HL-60 (cell line): ENCODE measurements at regions not wholly inside any gene's neighbourhood (a gene's known extent, or its start where the extent isn't known, plus 50 kb on each side); places are given as distances from the start of the nearest gene placed in this dataset.

Source experiments
- GABPA ChIP-seq: IDR thresholded peaks from 2 replicates; pipeline ENCODE4 v1.6.1; 2012; ENCODE audit warnings: low read depth
- POLR2AphosphoS5 ChIP-seq: IDR thresholded peaks from 2 replicates; pipeline ENCODE4 v1.6.1; 2012; ENCODE audit warnings: low read depth
- TF ChIP-seq, protein P1 (sequence below): IDR thresholded peaks from one replicate; pipeline ENCODE4 v1.5.1; 2011; ENCODE audit warnings: low read length, control low read depth, inconsistent platforms; ENCODE audit not compliant: insufficient read depth
- TF ChIP-seq, protein P2 (sequence below): IDR thresholded peaks from 2 replicates; pipeline ENCODE4 v1.6.1; 2012; ENCODE audit warnings: low read depth; ENCODE audit not compliant: insufficient replicate concordance

DNA sequence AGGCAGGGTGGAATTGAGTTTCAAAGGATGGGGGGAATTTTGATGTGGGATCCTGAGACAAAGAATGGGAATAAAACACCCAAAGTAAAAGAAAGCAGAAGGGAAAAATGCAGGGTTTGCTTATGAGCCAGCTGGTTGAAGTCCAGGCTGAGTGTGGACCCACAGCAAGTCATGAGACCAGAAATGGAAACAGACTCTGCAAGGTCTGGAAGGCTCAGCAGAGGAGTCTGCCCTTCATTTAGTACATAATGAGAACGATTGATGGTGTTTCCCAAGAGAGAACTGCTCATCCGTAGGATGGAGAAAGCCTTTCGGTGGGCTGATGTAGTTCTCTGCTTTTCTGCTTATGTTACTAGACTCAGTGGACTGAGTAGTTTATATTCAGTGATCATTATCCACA is 259.1 kb downstream of the C4orf33 start:
- TF ChIP-seq, protein P1, sequence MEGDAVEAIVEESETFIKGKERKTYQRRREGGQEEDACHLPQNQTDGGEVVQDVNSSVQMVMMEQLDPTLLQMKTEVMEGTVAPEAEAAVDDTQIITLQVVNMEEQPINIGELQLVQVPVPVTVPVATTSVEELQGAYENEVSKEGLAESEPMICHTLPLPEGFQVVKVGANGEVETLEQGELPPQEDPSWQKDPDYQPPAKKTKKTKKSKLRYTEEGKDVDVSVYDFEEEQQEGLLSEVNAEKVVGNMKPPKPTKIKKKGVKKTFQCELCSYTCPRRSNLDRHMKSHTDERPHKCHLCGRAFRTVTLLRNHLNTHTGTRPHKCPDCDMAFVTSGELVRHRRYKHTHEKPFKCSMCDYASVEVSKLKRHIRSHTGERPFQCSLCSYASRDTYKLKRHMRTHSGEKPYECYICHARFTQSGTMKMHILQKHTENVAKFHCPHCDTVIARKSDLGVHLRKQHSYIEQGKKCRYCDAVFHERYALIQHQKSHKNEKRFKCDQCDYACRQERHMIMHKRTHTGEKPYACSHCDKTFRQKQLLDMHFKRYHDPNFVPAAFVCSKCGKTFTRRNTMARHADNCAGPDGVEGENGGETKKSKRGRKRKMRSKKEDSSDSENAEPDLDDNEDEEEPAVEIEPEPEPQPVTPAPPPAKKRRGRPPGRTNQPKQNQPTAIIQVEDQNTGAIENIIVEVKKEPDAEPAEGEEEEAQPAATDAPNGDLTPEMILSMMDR, result no peak
- TF ChIP-seq POLR2AphosphoS5, result no peak
- no peak for TF ChIP-seq GABPA
- TF ChIP-seq, protein P2, sequence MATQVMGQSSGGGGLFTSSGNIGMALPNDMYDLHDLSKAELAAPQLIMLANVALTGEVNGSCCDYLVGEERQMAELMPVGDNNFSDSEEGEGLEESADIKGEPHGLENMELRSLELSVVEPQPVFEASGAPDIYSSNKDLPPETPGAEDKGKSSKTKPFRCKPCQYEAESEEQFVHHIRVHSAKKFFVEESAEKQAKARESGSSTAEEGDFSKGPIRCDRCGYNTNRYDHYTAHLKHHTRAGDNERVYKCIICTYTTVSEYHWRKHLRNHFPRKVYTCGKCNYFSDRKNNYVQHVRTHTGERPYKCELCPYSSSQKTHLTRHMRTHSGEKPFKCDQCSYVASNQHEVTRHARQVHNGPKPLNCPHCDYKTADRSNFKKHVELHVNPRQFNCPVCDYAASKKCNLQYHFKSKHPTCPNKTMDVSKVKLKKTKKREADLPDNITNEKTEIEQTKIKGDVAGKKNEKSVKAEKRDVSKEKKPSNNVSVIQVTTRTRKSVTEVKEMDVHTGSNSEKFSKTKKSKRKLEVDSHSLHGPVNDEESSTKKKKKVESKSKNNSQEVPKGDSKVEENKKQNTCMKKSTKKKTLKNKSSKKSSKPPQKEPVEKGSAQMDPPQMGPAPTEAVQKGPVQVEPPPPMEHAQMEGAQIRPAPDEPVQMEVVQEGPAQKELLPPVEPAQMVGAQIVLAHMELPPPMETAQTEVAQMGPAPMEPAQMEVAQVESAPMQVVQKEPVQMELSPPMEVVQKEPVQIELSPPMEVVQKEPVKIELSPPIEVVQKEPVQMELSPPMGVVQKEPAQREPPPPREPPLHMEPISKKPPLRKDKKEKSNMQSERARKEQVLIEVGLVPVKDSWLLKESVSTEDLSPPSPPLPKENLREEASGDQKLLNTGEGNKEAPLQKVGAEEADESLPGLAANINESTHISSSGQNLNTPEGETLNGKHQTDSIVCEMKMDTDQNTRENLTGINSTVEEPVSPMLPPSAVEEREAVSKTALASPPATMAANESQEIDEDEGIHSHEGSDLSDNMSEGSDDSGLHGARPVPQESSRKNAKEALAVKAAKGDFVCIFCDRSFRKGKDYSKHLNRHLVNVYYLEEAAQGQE, result no peak
